SK-N-SH (cell line): ENCODE measurements at regions not wholly inside any gene's neighbourhood (a gene's known extent, or its start where the extent isn't known, plus 50 kb on each side); places are given as distances from the start of the nearest gene placed in this dataset.

Source experiments
- CTCF ChIA-PET: fragments of 300-600, 350-600 bp; formaldehyde crosslinking; extraction: SDS; loops from one replicate; lab custom pipeline; 2021; lab: Yijun Ruan, JAX
- POLR2A ChIA-PET: fragments of 350-600 bp; sonication (Branson Sonifier 250); formaldehyde crosslinking; extraction: SDS; loops from one replicate; lab custom pipeline; 2020; ENCODE audit warnings: antibody characterized with exemption, inconsistent platforms; lab: Yijun Ruan, JAX
- DNase-seq: peaks from one replicate; pipeline ENCODE4 v3.0.0; 2012
- H2AFZ ChIP-seq: fragments of 200-600 bp; sonication (generic); 2 replicates; pipeline ENCODE4 v1.8.1; 2016; ENCODE audit warnings: antibody characterized with exemption, mild to moderate bottlenecking, low read depth
- H3F3A ChIP-seq: fragments of 200-600 bp; sonication (generic); replicated peaks from 2 replicates; pipeline ENCODE3; 2016; ENCODE audit warnings: antibody characterized with exemption, mild to moderate bottlenecking; ENCODE audit not compliant: insufficient read depth
- H3K27ac ChIP-seq, 2 experiments: fragments of 200-500 bp in 1 of 2; fragments of 200-600 bp in 1 of 2; sonication (Bioruptor generic) in 1 of 2; sonication (generic), shearing (Covaris generic) in 1 of 2; 2 replicates each; pipeline versions ENCODE4 v1.5.1 to v1.6.1; 2014 to 2016; ENCODE audit warnings: low read depth in 2 of 2, inconsistent platforms in 1 of 2, low read length in 1 of 2, mild to moderate bottlenecking in 1 of 2, mixed read lengths in 1 of 2
- H3K27me3 ChIP-seq: fragments of 200-600 bp; sonication (generic), shearing (Covaris generic); 2 replicates; pipeline ENCODE4 v1.6.1; 2016; ENCODE audit warnings: mixed run types; ENCODE audit not compliant: insufficient read depth
- H3K36me3 ChIP-seq, 2 experiments: fragments of 200-500 bp in 1 of 2; fragments of 200-600 bp in 1 of 2; sonication (Bioruptor generic) in 1 of 2; sonication (generic) in 1 of 2; replicated peaks in 1 of 2; 2 replicates each; pipeline versions ENCODE3 to v1.5.1; 2014 to 2016; ENCODE audit warnings: low read length in 1 of 2, mild to moderate bottlenecking in 1 of 2; ENCODE audit not compliant: insufficient read depth in 2 of 2, control insufficient read depth in 1 of 2
- H3K4me1 ChIP-seq, 2 experiments: fragments of 200-500 bp in 1 of 2; fragments of 200-600 bp in 1 of 2; sonication (Bioruptor generic) in 1 of 2; sonication (generic), shearing (Covaris generic) in 1 of 2; 2 replicates each; pipeline versions ENCODE4 v1.5.1 to v1.6.1; 2014 to 2016; ENCODE audit warnings: low read depth in 1 of 2, low read length in 1 of 2, mixed run types in 1 of 2; ENCODE audit not compliant: insufficient read depth in 2 of 2, control insufficient read depth in 1 of 2
- H3K4me2 ChIP-seq: fragments of 200-600 bp; sonication (generic), shearing (Covaris generic); 2 replicates; pipeline ENCODE4 v1.6.1; 2017; ENCODE audit warnings: mixed run types
- H3K4me3 ChIP-seq, 2 experiments: fragments of 200-500 bp in 1 of 2; fragments of 200-600 bp in 1 of 2; sonication (Bioruptor generic) in 1 of 2; sonication (generic), shearing (Covaris generic) in 1 of 2; 2 replicates each; pipeline versions ENCODE4 v1.5.1 to v1.8.1; 2014 to 2016; ENCODE audit warnings: low read depth in 2 of 2, inconsistent platforms in 1 of 2, low read length in 1 of 2, mild to moderate bottlenecking in 1 of 2, mixed read lengths in 1 of 2, moderate library complexity in 1 of 2
- H3K79me2 ChIP-seq: fragments of 200-600 bp; sonication (generic); 2 replicates; pipeline ENCODE4 v1.8.1; 2017; ENCODE audit warnings: mild to moderate bottlenecking; ENCODE audit not compliant: insufficient read depth
- H3K9ac ChIP-seq: fragments of 200-600 bp; sonication (generic); 2 replicates; pipeline ENCODE4 v1.6.1; 2017; ENCODE audit warnings: mixed run types
- H3K9me2 ChIP-seq: fragments of 200-600 bp; sonication (generic); 2 replicates; pipeline ENCODE4 v1.6.1; 2017; ENCODE audit warnings: mixed run types
- H3K9me3 ChIP-seq: fragments of 200-600 bp; sonication (generic); 2 replicates; pipeline ENCODE4 v1.6.1; 2017; ENCODE audit warnings: mixed run types, mild to moderate bottlenecking, moderate library complexity
- H4K20me1 ChIP-seq: fragments of 200-600 bp; sonication (generic); 2 replicates; pipeline ENCODE4 v1.6.1; 2017; ENCODE audit warnings: mild to moderate bottlenecking, mixed run types; ENCODE audit not compliant: insufficient read depth
- CHD2 ChIP-seq: fragments of 150-350 bp; IDR thresholded peaks from 2 replicates; pipeline ENCODE4 v1.6.1; 2018; ENCODE audit warnings: low read length; ENCODE audit not compliant: partially characterized antibody
- CTCF ChIP-seq: fragments of 200-600 bp; sonication (generic); IDR thresholded peaks from 2 replicates; pipeline ENCODE4 v1.6.1; 2017; ENCODE audit warnings: antibody characterized with exemption, mild to moderate bottlenecking, moderate library complexity
- EZH2phosphoT487 ChIP-seq: fragments of 200-600 bp; sonication (generic); IDR thresholded peaks from 2 replicates; pipeline ENCODE4 v1.6.1; 2017; ENCODE audit warnings: low read depth, mixed run types, mild to moderate bottlenecking, antibody characterized with exemption, moderate library complexity, borderline replicate concordance
- FOSL2 ChIP-seq: IDR thresholded peaks from 2 replicates; pipeline ENCODE4 v1.4.0; 2012; ENCODE audit warnings: low read depth, mild to moderate bottlenecking, moderate library complexity, borderline replicate concordance
- FOXJ3 ChIP-seq: sonication (generic); formaldehyde crosslinking; IDR thresholded peaks from 2 replicates; pipeline ENCODE4 v1.5.1; 2020; ENCODE audit warnings: mild to moderate bottlenecking, missing genetic modification reagents
- FOXM1 ChIP-seq: IDR thresholded peaks from 2 replicates; pipeline ENCODE4 v1.4.0; 2012; ENCODE audit warnings: low read depth, mild to moderate bottlenecking
- GABPA ChIP-seq: IDR thresholded peaks from 2 replicates; pipeline ENCODE4 v1.4.0; 2012; ENCODE audit warnings: low read depth, mild to moderate bottlenecking
- GATA2 ChIP-seq: sonication (generic); formaldehyde crosslinking; IDR thresholded peaks from 2 replicates; pipeline ENCODE4 v1.5.0; 2020; ENCODE audit warnings: mild to moderate bottlenecking, missing genetic modification reagents
- JUND ChIP-seq: IDR thresholded peaks from 2 replicates; pipeline ENCODE4 v1.4.0; 2012
- MAX ChIP-seq: IDR thresholded peaks from 2 replicates; pipeline ENCODE4 v1.4.0; 2012; ENCODE audit warnings: low read depth
- MXI1 ChIP-seq: IDR thresholded peaks from 2 replicates; pipeline ENCODE4 v1.6.1; 2012; ENCODE audit warnings: mild to moderate bottlenecking, low read depth, low read length, improper control_type of control experiment
- POLR2AphosphoS5 ChIP-seq: IDR thresholded peaks from 2 replicates; pipeline ENCODE4 v1.6.1; 2012; ENCODE audit warnings: low read depth, low read length
- RAD21 ChIP-seq: IDR thresholded peaks from 2 replicates; pipeline ENCODE4 v1.6.1; 2012; ENCODE audit warnings: mild to moderate bottlenecking, low read length
- RCOR1 ChIP-seq: fragments of 150-350 bp; IDR thresholded peaks from 2 replicates; pipeline ENCODE4 v1.6.1; 2017; ENCODE audit warnings: antibody characterized with exemption, low read length
- RXRA ChIP-seq: IDR thresholded peaks from 2 replicates; pipeline ENCODE4 v1.4.0; 2012; ENCODE audit warnings: low read depth, mild to moderate bottlenecking, borderline replicate concordance
- TAF1 ChIP-seq: IDR thresholded peaks from 2 replicates; pipeline ENCODE4 v1.6.1; 2012; ENCODE audit warnings: low read depth, mild to moderate bottlenecking, low read length, moderate library complexity, borderline replicate concordance
- TEAD4 ChIP-seq: IDR thresholded peaks from 2 replicates; pipeline ENCODE4 v1.4.0; 2012; ENCODE audit warnings: mild to moderate bottlenecking, borderline replicate concordance; ENCODE audit not compliant: insufficient read depth
- USF2 ChIP-seq: fragments of 150-350 bp; IDR thresholded peaks from 2 replicates; pipeline ENCODE4 v1.6.1; 2017; ENCODE audit warnings: antibody characterized with exemption, low read length, low read depth, borderline replicate concordance
- YY1 ChIP-seq: IDR thresholded peaks from 2 replicates; pipeline ENCODE4 v1.4.0; 2012; ENCODE audit warnings: low read depth, mild to moderate bottlenecking
- ZBTB33 ChIP-seq: IDR thresholded peaks from 2 replicates; pipeline ENCODE4 v1.4.0; 2012; ENCODE audit warnings: low read depth, borderline replicate concordance

- no peak for TF ChIP-seq TAF1
- no peak for TF ChIP-seq RCOR1
- TF ChIP-seq FOXM1 = no peak
- TF ChIP-seq FOXJ3 (CRISPR knock-in tag) = no peak
- TF ChIP-seq GATA2 = no peak
Observed at GRCh38 chr4:89615051-89615450, 221.9 kb downstream of the SNCA start (continued).

- no peak overlapping the region for H3K27ac ChIP-seq
- no peaks in the 10 kb centered on the region for H3K27me3 ChIP-seq
- H3K9me2 ChIP-seq = no peaks in the 10 kb centered on the region
- CTCF ChIA-PET = no interaction called here
- H2AFZ ChIP-seq = no peak overlapping the region
- DNase-seq = no peak
- TF ChIP-seq GABPA (no peak), FOXJ3 (CRISPR knock-in tag) (no peak), EZH2phosphoT487 (no peak), YY1 (no peak), FOSL2 (no peak), MXI1 (no peak), RXRA (no peak), POLR2AphosphoS5 (no peak), RAD21 (no peak), TAF1 (no peak), CTCF (no peak), GATA2 (no peak), JUND (no peak), ZBTB33 (no peak), USF2 (no peak), TEAD4 (no peak), CHD2 (no peak), MAX (no peak)
- H3K36me3 ChIP-seq = no peaks in the 10 kb centered on the region
- H3K79me2 ChIP-seq = no peaks in the 10 kb centered on the region
- H3K4me2 ChIP-seq = no peak overlapping the region
- H3K9me3 ChIP-seq = no peaks in the 10 kb centered on the region
- H3F3A ChIP-seq = no peaks in the 10 kb centered on the region
- POLR2A ChIA-PET = no interaction called here
- H4K20me1 ChIP-seq = no peaks in the 10 kb centered on the region
- H3K4me1 ChIP-seq = no peaks in the 10 kb centered on the region
- no peak overlapping the region for H3K4me3 ChIP-seq
- H3K9ac ChIP-seq = no peak overlapping the region
Observed at GRCh38 chr4:89614155-89614554, 222.8 kb downstream of the SNCA start.
